TTC549 (cell line): ENCODE measurements at regions not wholly inside any gene's neighbourhood (a gene's known extent, or its start where the extent isn't known, plus 50 kb on each side); places are given as distances from the start of the nearest gene placed in this dataset.

ENCODE experiments used
- FAIRE-seq: peaks from 2 replicates; lab custom pipeline; 2012; peaks lifted over from hg19 to GRCh38; lab: Jason Lieb, UNC

- no peak for FAIRE-seq
Observed at GRCh38 chr17:69764146-69764545, 310.9 kb upstream of the KCNJ16 start.

- FAIRE-seq = no peak
Observed at GRCh38 chr17:69769050-69769449, 306.0 kb upstream of the KCNJ16 start.

- no peak for FAIRE-seq
Observed at GRCh38 chr17:69773081-69773480, 301.9 kb upstream of the KCNJ16 start.

- no peak for FAIRE-seq
Observed at GRCh38 chr17:69779378-69780214, 295.4 kb upstream of the KCNJ16 start.

- no peak for FAIRE-seq
Observed at GRCh38 chr17:69783865-69784264, 291.2 kb upstream of the KCNJ16 start.

GRCh38 chr17:69788957-69789356, 286.1 kb upstream of the KCNJ16 start:
- FAIRE-seq = no peak

GRCh38 chr17:69796078-69796477, 278.9 kb upstream of the KCNJ16 start:
- FAIRE-seq = no peak

GRCh38 chr17:69800870-69801269, 274.2 kb upstream of the KCNJ16 start:
- FAIRE-seq = no peak

- no peak for FAIRE-seq
Observed at GRCh38 chr17:69801368-69801767, 273.7 kb upstream of the KCNJ16 start.

- FAIRE-seq = no peak
Observed at GRCh38 chr17:69802045-69802740, 272.8 kb upstream of the KCNJ16 start.

GRCh38 chr17:69809331-69809730, 265.7 kb upstream of the KCNJ16 start:
- no peak for FAIRE-seq

- no peak for FAIRE-seq
Observed at GRCh38 chr17:69810326-69810965, 264.6 kb upstream of the KCNJ16 start.

- no peak for FAIRE-seq
Observed at GRCh38 chr17:69812240-69812837, 262.7 kb upstream of the KCNJ16 start.

GRCh38 chr17:69814031-69814430, 261.0 kb upstream of the KCNJ16 start:
- no peak for FAIRE-seq

- FAIRE-seq = no peak
Observed at GRCh38 chr17:69815406-69815805, 259.6 kb upstream of the KCNJ16 start.

- no peak for FAIRE-seq
Observed at GRCh38 chr17:69818467-69818866, 256.6 kb upstream of the KCNJ16 start.

GRCh38 chr17:69819316-69820087, 255.5 kb upstream of the KCNJ16 start:
- no peak for FAIRE-seq

GRCh38 chr17:69820876-69821473, 254.1 kb upstream of the KCNJ16 start:
- FAIRE-seq = no peak

- FAIRE-seq = no peak
Observed at GRCh38 chr17:69822314-69822875, 252.6 kb upstream of the KCNJ16 start.

GRCh38 chr17:69828087-69828486, 246.9 kb upstream of the KCNJ16 start:
- FAIRE-seq = no peak

- no peak for FAIRE-seq
Observed at GRCh38 chr17:69834494-69834893, 240.5 kb upstream of the KCNJ16 start.
